22Rv1 (cell line): ENCODE measurements at regions not wholly inside any gene's neighbourhood (a gene's known extent, or its start where the extent isn't known, plus 50 kb on each side); places are given as distances from the start of the nearest gene placed in this dataset.

ENCODE experiments used
- CTCF ChIP-seq: fragments of 450-650 bp; IDR thresholded peaks from 2 replicates; pipeline ENCODE4 v1.5.1; 2017; ENCODE audit warnings: mild to moderate bottlenecking
- ZFX ChIP-seq: fragments of 450-650 bp; IDR thresholded peaks from 2 replicates; pipeline ENCODE4 v1.6.1; 2017; ENCODE audit warnings: antibody characterized with exemption, borderline replicate concordance

GRCh38 chr6:22153384-22154158 lies 143.3 kb downstream of the PRL start:
- TF ChIP-seq CTCF (no peak), ZFX (no peak)
